ENCODE measurements at regions not wholly inside any gene's neighbourhood (a gene's known extent, or its start where the extent isn't known, plus 50 kb on each side); places are given as distances from the start of the nearest gene placed in this dataset.

GRCh38 chr3:514192-514591 is 317.6 kb downstream of the CHL1 start:
- TF ChIP-seq POLR2A (IDR thresholded peaks at IDR 0.05) (no peak), CTCF (IDR thresholded peaks at IDR 0.05) (no peak)

Measured in right lobe of liver (tissue), 4 donors.